Effector memory CD8-positive, alpha-beta T cell (primary cell): ENCODE measurements at regions not wholly inside any gene's neighbourhood (a gene's known extent, or its start where the extent isn't known, plus 50 kb on each side); places are given as distances from the start of the nearest gene placed in this dataset.

Experiments used
- ATAC-seq: fragments of 150-1000 bp; cut with Tn5 transposase; replicated peaks from 2 replicates; pipeline ENCODE4 v1.10.0; 2021; ENCODE audit warnings: mild to moderate bottlenecking, moderate library complexity
- DNase-seq, 3 experiments: peaks; one replicate each; pipeline ENCODE4 v3.0.0; 2021
- H3K27ac Mint-ChIP-seq, 2 donors: one replicate each; pipeline ENCODE4 v1.8.0; 2022; ENCODE audit warnings: mild to moderate bottlenecking in 2 of 2, mixed read lengths in 2 of 2, moderate library complexity in 2 of 2
- H3K27me3 Mint-ChIP-seq, 2 donors: one replicate each; pipeline ENCODE4 v1.8.0; 2022; ENCODE audit warnings: mixed read lengths in 2 of 2
- H3K36me3 Mint-ChIP-seq: one replicate; pipeline ENCODE4 v1.8.0; 2022; ENCODE audit warnings: mild to moderate bottlenecking, moderate library complexity, mixed read lengths; ENCODE audit not compliant: insufficient read depth
- H3K4me1 Mint-ChIP-seq, 2 donors: one replicate each; pipeline ENCODE4 v1.8.0; 2022; ENCODE audit warnings: low read depth in 2 of 2, mixed read lengths in 2 of 2
- H3K4me3 Mint-ChIP-seq, 2 donors: one replicate each; pipeline ENCODE4 v1.8.0; 2022; ENCODE audit warnings: mild to moderate bottlenecking in 2 of 2, mixed read lengths in 2 of 2, moderate library complexity in 2 of 2
- H3K9me3 Mint-ChIP-seq, 2 donors: one replicate each; pipeline ENCODE4 v1.8.0; 2022; ENCODE audit warnings: mixed read lengths in 2 of 2

DNA sequence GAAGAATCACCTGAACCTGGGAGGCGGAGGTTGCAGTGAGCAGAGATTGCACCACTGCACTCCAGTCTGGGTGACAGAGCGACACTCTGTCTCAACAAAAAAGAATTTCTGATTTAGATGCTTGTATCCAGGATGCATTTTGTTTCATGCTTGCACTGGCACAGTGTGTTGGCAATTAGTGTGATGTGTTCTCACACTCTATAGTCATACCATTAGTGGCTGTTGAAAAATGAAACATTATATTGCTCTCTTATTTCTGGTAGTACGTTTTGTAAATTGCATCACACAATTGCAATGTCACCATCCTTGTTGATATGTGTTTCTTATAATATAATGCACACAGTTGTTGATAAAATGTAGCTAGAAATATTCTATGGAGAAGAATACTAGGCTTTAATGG lies 51.3 kb upstream of the RMST start:
- peaks cover 0 to 3% of the 10 kb centered on the region in 2 donors for H3K9me3 Mint-ChIP-seq
- no peaks in the 10 kb centered on the region for H3K27me3 Mint-ChIP-seq
- no peaks in the 10 kb centered on the region for H3K4me1 Mint-ChIP-seq
- DNase-seq (no peak), ATAC-seq (no peak)
- no peaks in the 10 kb centered on the region for H3K36me3 Mint-ChIP-seq
- no peak overlapping the region for H3K27ac Mint-ChIP-seq
- no peak overlapping the region for H3K4me3 Mint-ChIP-seq
